ENCODE measurements at regions not wholly inside any gene's neighbourhood (a gene's known extent, or its start where the extent isn't known, plus 50 kb on each side); places are given as distances from the start of the nearest gene placed in this dataset.

- Histone ChIP-seq H3K9me3 (no peaks in the 10 kb centered on the region), H3K36me3 (no peaks in the 10 kb centered on the region), H3K27me3 (no peaks in the 10 kb centered on the region), H3K27ac (no peak overlapping the region), H3K4me1 (no peaks in the 10 kb centered on the region), H3K4me3 (replicated peaks in 1 of 3) (no peak overlapping the region)
- intact Hi-C loops (cut with DNase I): no loop called here
- no peak for DNase-seq
- TF ChIP-seq CTCF (IDR thresholded peaks at IDR 0.05) (no peak), POLR2A (IDR thresholded peaks at IDR 0.05) (no peak)
- WGBS, 2 donors: 90 to 93% methylated on average over 2 of the region's 2 CpGs
Observed at GRCh38 chr5:158267228-158267627, 408.3 kb upstream of the CLINT1 start.

- Histone ChIP-seq H3K9me3 (no peaks in the 10 kb centered on the region), H3K27me3 (no peaks in the 10 kb centered on the region), H3K36me3 (no peaks in the 10 kb centered on the region), H3K27ac (no peak overlapping the region), H3K4me3 (replicated peaks in 1 of 3) (no peak overlapping the region), H3K4me1 (no peaks in the 10 kb centered on the region)
- 60 to 86% methylated on average over 4 of the region's 4 CpGs for WGBS, 2 donors
- no peak for DNase-seq
- intact Hi-C loops (cut with DNase I): no loop called here
- TF ChIP-seq POLR2A (IDR thresholded peaks at IDR 0.05): no peak
- TF ChIP-seq CTCF (IDR thresholded peaks at IDR 0.05): no peak
Observed at GRCh38 chr5:158265931-158266700, 407.2 kb upstream of the CLINT1 start.

GRCh38 chr5:158265346-158265745, 406.4 kb upstream of the CLINT1 start:
- Histone ChIP-seq H3K27me3 (no peaks in the 10 kb centered on the region), H3K36me3 (no peaks in the 10 kb centered on the region), H3K4me1 (no peaks in the 10 kb centered on the region), H3K4me3 (replicated peaks in 1 of 3) (no peak overlapping the region), H3K27ac (no peak overlapping the region), H3K9me3 (no peaks in the 10 kb centered on the region)
- TF ChIP-seq POLR2A (IDR thresholded peaks at IDR 0.05) (no peak), CTCF (IDR thresholded peaks at IDR 0.05) (no peak)
- no peak for DNase-seq
- intact Hi-C loops (cut with DNase I): no loop called here

GRCh38 chr5:158264264-158264663, 405.3 kb upstream of the CLINT1 start:
- no peaks in the 10 kb centered on the region for H3K4me1 ChIP-seq
- intact Hi-C loops (cut with DNase I): no loop called here
- no peak for DNase-seq
- H3K9me3 ChIP-seq: no peaks in the 10 kb centered on the region
- TF ChIP-seq POLR2A (IDR thresholded peaks at IDR 0.05): no peak
- TF ChIP-seq CTCF (IDR thresholded peaks at IDR 0.05): no peak
- no peak overlapping the region for H3K27ac ChIP-seq
- 88 to 90% methylated on average over 2 of the region's 2 CpGs for WGBS, 2 donors
- no peak overlapping the region for H3K4me3 ChIP-seq (replicated peaks in 1 of 3)
- no peaks in the 10 kb centered on the region for H3K36me3 ChIP-seq
- no peaks in the 10 kb centered on the region for H3K27me3 ChIP-seq

GRCh38 chr5:158261674-158262367, 402.9 kb upstream of the CLINT1 start:
- no peak for DNase-seq

More at GRCh38 chr5:158261674-158262367, 402.9 kb upstream of the CLINT1 start:
- TF ChIP-seq CTCF (IDR thresholded peaks at IDR 0.05) (no peak), POLR2A (IDR thresholded peaks at IDR 0.05) (no peak)
- Histone ChIP-seq H3K4me3 (replicated peaks in 1 of 3) (no peak overlapping the region), H3K36me3 (no peaks in the 10 kb centered on the region), H3K9me3 (no peaks in the 10 kb centered on the region), H3K4me1 (no peaks in the 10 kb centered on the region), H3K27ac (no peak overlapping the region), H3K27me3 (no peaks in the 10 kb centered on the region)
- intact Hi-C loops (cut with DNase I): no loop called here
- WGBS, 2 donors: 48 to 51% methylated on average over 3 of the region's 3 CpGs

Measured in thyroid gland (tissue), 4 donors.